ENCODE measurements at regions not wholly inside any gene's neighbourhood (a gene's known extent, or its start where the extent isn't known, plus 50 kb on each side); places are given as distances from the start of the nearest gene placed in this dataset.

GRCh38 chr5:4880304-4880741, 259.8 kb upstream of the ADAMTS16 start:
- DNase-seq (ENCODE audit: low spot score) = no peak

- no peak for DNase-seq (ENCODE audit: low spot score)
Measured at GRCh38 chr5:4881366-4882002, 258.6 kb upstream of the ADAMTS16 start.

GRCh38 chr5:4882186-4882585, 257.9 kb upstream of the ADAMTS16 start:
- no peak for DNase-seq (ENCODE audit: low spot score)

GRCh38 chr5:4883360-4883759, 256.8 kb upstream of the ADAMTS16 start:
- DNase-seq (ENCODE audit: low spot score) = no peak

- DNase-seq (ENCODE audit: low spot score) = no peak
Measured at GRCh38 chr5:4893063-4893744, 246.9 kb upstream of the ADAMTS16 start.

- DNase-seq (ENCODE audit: low spot score) = no peak
Measured at GRCh38 chr5:4896328-4896727, 243.8 kb upstream of the ADAMTS16 start.

- DNase-seq (ENCODE audit: low spot score) = no peak
Measured at GRCh38 chr5:4901305-4901811, 238.8 kb upstream of the ADAMTS16 start.

- no peak for DNase-seq (ENCODE audit: low spot score)
Measured at GRCh38 chr5:4901924-4902323, 238.2 kb upstream of the ADAMTS16 start.

GRCh38 chr5:4905674-4906520, 234.2 kb upstream of the ADAMTS16 start:
- no peak for DNase-seq (ENCODE audit: low spot score)

GRCh38 chr5:4906786-4907185, 233.3 kb upstream of the ADAMTS16 start:
- no peak for DNase-seq (ENCODE audit: low spot score)

- DNase-seq (ENCODE audit: low spot score) = no peak
Measured at GRCh38 chr5:4907571-4907970, 232.6 kb upstream of the ADAMTS16 start.

- DNase-seq (ENCODE audit: low spot score) = no peak
Measured at GRCh38 chr5:4909086-4909485, 231.0 kb upstream of the ADAMTS16 start.

- no peak for DNase-seq (ENCODE audit: low spot score)
Measured at GRCh38 chr5:4911646-4912403, 228.3 kb upstream of the ADAMTS16 start.

- DNase-seq (ENCODE audit: low spot score) = no peak
Measured at GRCh38 chr5:4921929-4922328, 218.2 kb upstream of the ADAMTS16 start.

- no peak for DNase-seq (ENCODE audit: low spot score)
Measured at GRCh38 chr5:4924577-4924976, 215.6 kb upstream of the ADAMTS16 start.

GRCh38 chr5:4927097-4927496, 213.0 kb upstream of the ADAMTS16 start:
- DNase-seq (ENCODE audit: low spot score) = peak; percentile 18

- no peak for DNase-seq (ENCODE audit: low spot score)
Measured at GRCh38 chr5:4928409-4928808, 211.7 kb upstream of the ADAMTS16 start.

- DNase-seq (ENCODE audit: low spot score) = no peak
Measured at GRCh38 chr5:4929092-4929655, 211.0 kb upstream of the ADAMTS16 start.

GRCh38 chr5:4939042-4939781, 200.9 kb upstream of the ADAMTS16 start:
- no peak for DNase-seq (ENCODE audit: low spot score)

- no peak for DNase-seq (ENCODE audit: low spot score)
Measured at GRCh38 chr5:4941161-4941560, 199.0 kb upstream of the ADAMTS16 start.
